Lower leg skin (tissue), 3 donors: ENCODE measurements at regions not wholly inside any gene's neighbourhood (a gene's known extent, or its start where the extent isn't known, plus 50 kb on each side); places are given as distances from the start of the nearest gene placed in this dataset.

ENCODE experiments used
- CTCF ChIP-seq, 3 donors: fragments of 450-650 bp; IDR thresholded peaks; one replicate each; pipeline ENCODE4 v1.5.1; 2016; ENCODE audit warnings: antibody characterized with exemption in 3 of 3, mild to moderate bottlenecking in 3 of 3, moderate library complexity in 2 of 3
- POLR2A ChIP-seq, 2 donors: fragments of 450-650 bp; IDR thresholded peaks; one replicate each; pipeline ENCODE4 v1.6.1; 2016 to 2017; ENCODE audit warnings: antibody characterized with exemption in 2 of 2, mild to moderate bottlenecking in 1 of 2, moderate library complexity in 1 of 2

DNA sequence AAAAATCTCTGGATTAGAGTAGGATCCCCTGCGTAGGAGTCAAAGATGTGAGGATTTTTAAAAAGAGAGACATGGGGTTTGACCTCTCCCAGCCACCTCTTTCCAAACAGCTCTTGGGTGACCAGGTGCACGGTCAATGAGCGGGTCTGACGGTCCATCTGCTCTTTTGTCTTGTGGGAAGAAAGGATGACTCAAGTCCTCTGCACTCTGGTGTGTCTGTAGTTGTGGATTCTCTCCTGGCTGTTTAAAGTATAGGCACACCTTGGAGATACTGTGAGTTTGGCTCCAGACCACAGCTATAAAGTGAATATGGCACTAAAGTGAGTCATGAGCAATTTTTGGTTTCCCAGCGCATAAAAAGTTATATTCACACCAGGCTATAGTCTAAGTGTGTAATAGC, 209.8 kb downstream of the BMP7 start:
- TF ChIP-seq CTCF (IDR thresholded peaks at IDR 0.05) (no peak), POLR2A (IDR thresholded peaks at IDR 0.05) (no peak)
